ENCODE measurements at regions not wholly inside any gene's neighbourhood (a gene's known extent, or its start where the extent isn't known, plus 50 kb on each side); places are given as distances from the start of the nearest gene placed in this dataset.

GRCh38 chr2:5412001-5412400 is 280.2 kb upstream of the SOX11 start:
- DNase-seq (ENCODE audit: extremely low read depth, low read depth, low spot score), result no peak

- DNase-seq (ENCODE audit: extremely low read depth, low read depth, low spot score), result no peak
Observed at GRCh38 chr2:5433855-5434254, 258.3 kb upstream of the SOX11 start.

DNA sequence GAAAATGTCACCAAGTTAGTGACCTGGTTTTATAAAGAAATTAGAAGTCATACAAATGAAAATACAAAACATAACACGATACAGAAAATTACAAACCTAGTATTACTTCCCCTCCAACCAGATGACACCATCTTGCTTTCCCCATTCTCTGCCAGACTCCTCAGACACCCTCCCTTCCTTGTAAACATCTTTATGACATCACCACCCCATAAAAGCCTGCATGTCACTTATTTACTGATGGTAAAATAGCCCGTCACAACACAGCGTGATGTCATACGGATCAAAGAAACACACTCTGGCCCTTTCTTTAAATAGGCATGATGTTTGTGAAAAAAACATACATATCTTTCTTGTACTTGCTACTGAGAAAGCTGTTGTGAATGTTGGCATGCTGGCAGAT is 254.8 kb upstream of the SOX11 start:
- DNase-seq (ENCODE audit: extremely low read depth, low read depth, low spot score), result no peak

DNA sequence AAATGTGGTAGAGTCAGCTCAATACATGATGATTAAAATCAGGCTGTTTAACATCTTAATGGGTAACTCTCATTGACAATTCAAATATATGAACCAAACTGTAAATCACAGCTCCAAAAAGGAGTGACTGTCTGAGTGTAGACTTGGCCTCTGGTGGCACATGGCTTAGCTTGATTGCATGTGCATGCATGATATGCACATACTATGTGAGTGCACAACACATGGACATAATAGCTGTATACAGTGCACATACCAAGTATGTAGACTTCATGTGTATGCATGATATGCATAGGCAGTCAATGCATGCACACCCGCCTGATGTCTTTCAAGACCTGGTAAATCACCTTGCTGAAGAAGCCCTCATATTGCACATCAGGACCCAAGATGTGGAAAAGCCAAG is 252.0 kb upstream of the SOX11 start:
- DNase-seq (ENCODE audit: extremely low read depth, low read depth, low spot score), result no peak

DNA sequence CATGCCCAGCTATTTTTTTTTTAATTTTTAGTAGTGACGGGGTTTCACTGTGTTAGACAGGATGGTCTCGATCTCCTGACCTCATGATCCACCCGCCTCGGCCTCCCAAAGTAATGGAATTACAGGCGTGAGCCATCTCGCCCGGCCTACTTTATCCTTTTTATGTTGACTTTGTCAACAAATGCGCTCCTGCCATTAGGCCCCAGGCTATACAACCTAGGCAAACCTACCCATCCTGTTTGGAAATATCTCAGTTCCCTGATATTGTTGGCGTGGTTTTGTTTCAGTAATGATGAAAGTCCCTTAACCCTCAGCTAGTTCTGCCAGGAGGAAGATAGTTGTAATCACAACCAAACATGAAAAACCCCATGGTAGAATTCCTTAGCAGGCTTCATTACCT is 249.4 kb upstream of the SOX11 start:
- no peak for DNase-seq (ENCODE audit: extremely low read depth, low read depth, low spot score)

- DNase-seq (ENCODE audit: extremely low read depth, low read depth, low spot score), result no peak
Observed at GRCh38 chr2:5444168-5444567, 248.0 kb upstream of the SOX11 start.

GRCh38 chr2:5444854-5445253 is 247.3 kb upstream of the SOX11 start:
- DNase-seq (ENCODE audit: extremely low read depth, low read depth, low spot score), result no peak

- DNase-seq (ENCODE audit: extremely low read depth, low read depth, low spot score), result no peak
Observed at GRCh38 chr2:5449867-5450266, 242.3 kb upstream of the SOX11 start.

DNA sequence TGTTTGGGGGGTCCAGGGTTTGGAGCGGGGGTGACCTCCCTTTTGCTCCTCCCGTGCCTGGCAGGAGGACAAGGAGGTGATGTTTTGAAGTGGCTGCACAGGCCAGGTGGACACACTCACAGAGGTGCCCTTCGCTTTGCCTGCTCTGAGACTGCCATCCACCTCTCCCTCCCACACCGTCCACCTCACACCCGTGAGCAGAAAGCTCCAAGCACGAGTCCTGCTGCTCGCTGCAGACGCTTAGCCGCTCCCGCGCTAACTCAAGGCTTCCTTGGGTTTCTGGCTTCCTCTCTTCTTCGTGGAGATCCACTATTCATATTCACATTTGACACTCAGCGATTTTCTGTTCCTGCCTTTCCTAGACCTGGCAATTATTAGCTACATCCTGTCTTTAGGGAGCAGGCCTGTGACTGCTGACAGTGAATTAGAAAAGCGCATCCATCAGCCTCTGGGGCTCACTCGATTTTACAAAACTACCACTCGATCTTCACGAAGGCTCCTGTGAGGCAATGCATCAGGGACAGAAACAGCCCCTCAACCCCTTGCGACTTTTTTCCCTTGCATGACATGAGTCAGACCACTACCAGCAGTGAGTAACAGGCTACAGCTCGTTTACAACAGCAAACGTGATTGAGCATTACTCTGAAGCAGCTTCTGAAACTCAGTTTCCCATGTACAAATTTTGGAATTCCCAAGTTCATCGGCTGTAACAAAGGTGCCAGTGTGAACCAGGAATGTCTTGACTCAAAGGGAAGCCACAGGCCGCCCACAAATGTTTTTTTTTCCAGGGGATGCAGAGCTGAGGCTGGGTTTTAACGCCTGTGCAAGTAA is 238.7 kb upstream of the SOX11 start:
- DNase-seq (ENCODE audit: extremely low read depth, low read depth, low spot score), result no peak

- no peak for DNase-seq (ENCODE audit: extremely low read depth, low read depth, low spot score)
Observed at GRCh38 chr2:5454051-5454390, 238.2 kb upstream of the SOX11 start.

DNA sequence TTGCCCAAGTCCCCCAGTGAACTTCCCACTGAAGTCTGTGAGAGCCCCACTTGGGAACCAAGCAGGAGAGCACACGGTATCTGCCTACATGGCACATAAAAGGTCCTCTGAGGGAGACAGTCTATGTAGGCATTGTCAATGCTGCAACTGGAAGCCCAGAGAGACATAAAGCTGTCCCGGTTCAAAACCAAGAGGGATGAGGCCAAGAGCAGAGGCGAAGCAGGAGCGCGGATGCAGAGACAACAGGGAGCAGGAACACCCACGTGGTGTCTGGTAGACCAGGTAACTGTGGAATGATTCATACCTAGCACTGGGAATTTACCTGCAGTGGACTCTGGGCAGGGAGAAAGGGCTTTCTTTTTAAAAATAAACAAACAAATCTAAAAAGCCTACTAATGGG is 233.1 kb upstream of the SOX11 start:
- no peak for DNase-seq (ENCODE audit: extremely low read depth, low read depth, low spot score)

DNA sequence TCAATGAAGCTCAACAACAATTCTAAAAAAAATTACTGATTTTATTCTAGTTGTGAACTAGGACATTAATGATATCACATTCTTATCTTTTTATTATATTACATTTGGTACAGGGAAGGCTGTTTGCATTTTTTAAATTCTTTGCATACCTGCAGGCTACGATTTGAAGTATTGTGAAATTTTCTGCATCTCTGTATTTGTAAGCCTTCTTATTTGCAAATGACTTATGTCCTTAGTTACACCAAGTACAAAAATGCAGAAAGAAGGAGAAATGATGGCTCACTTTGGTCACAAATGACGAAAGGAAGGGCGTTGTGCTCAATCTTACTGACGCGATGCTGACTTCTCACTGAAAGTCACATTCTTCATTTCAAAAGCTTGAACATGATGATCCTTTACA is 227.5 kb upstream of the SOX11 start:
- no peak for DNase-seq (ENCODE audit: extremely low read depth, low read depth, low spot score)

DNA sequence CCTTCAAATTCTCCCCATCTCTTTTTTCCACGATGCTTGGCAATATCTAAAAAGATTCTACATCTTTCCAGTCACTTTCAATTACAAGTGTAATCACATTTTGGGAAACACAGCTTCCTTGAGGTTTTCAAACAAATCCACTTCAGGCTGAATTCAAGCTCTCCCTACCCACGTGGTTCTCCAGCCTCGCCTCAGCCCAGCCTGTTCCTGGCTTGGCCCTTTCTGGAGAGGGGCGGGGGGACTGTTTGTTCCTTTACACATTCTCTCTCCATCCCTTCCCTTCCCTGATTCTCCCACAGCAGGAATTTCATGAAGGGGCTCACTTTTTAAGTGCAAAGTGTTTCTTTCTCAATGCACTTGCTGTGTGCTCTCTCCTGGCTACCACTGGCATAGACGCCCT is 226.3 kb upstream of the SOX11 start:
- no peak for DNase-seq (ENCODE audit: extremely low read depth, low read depth, low spot score)

- DNase-seq (ENCODE audit: extremely low read depth, low read depth, low spot score), result no peak
Observed at GRCh38 chr2:5467178-5467905, 224.8 kb upstream of the SOX11 start.

- DNase-seq (ENCODE audit: extremely low read depth, low read depth, low spot score), result no peak
Observed at GRCh38 chr2:5472673-5473072, 219.5 kb upstream of the SOX11 start.

- DNase-seq (ENCODE audit: extremely low read depth, low read depth, low spot score), result no peak
Observed at GRCh38 chr2:5473635-5474034, 218.5 kb upstream of the SOX11 start.

DNA sequence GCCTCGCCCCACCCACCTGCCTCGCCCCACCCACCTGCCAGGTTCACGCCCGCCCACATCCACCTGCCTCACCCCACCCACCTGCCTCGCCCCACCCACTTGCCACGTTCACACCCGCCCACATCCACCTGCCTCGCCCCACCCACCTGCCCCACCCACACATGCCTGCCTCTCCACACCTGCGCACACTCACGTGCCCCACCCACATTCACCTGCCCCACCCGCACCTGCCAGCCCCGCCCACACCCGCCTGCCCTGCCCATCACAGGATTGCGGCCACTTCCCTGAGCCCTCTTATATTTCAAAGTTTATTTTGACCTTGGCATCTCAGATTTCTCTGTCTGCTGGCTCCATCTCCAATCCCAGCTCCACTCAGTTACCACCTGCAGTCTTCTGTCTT is 217.5 kb upstream of the SOX11 start:
- no peak for DNase-seq (ENCODE audit: extremely low read depth, low read depth, low spot score)

- DNase-seq (ENCODE audit: extremely low read depth, low read depth, low spot score), result no peak
Observed at GRCh38 chr2:5479265-5479928, 212.8 kb upstream of the SOX11 start.

DNA sequence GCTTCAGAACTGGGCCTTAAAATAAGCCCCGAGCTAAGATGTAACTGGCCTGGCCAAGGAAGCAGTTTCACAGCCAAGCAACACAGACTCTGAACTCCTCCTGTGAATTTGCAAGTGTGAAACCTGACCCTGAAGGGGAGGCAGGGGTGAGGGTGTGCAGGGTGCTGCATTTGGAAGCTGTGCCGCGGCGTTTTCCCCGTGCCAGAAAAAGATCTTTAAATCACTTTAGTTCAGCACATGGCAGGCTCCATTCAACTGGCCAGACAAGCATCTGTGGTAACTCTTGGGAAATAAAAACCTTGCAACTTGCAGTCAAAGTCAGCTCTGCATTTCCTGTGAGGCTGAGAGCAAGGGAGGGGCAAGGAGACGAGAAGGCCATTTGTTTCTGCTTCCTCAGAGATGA is 209.3 kb upstream of the SOX11 start:
- no peak for DNase-seq (ENCODE audit: extremely low read depth, low read depth, low spot score)

- no peak for DNase-seq (ENCODE audit: extremely low read depth, low read depth, low spot score)
Observed at GRCh38 chr2:5484868-5485267, 207.3 kb upstream of the SOX11 start.

GRCh38 chr2:5491523-5491922 is 200.7 kb upstream of the SOX11 start:
- DNase-seq (ENCODE audit: extremely low read depth, low read depth, low spot score), result no peak

GRCh38 chr2:5493256-5493655 is 198.9 kb upstream of the SOX11 start:
- no peak for DNase-seq (ENCODE audit: extremely low read depth, low read depth, low spot score)

Data from glomerular endothelial cell (primary cell).